ENCODE measurements at regions not wholly inside any gene's neighbourhood (a gene's known extent, or its start where the extent isn't known, plus 50 kb on each side); places are given as distances from the start of the nearest gene placed in this dataset.

DNA sequence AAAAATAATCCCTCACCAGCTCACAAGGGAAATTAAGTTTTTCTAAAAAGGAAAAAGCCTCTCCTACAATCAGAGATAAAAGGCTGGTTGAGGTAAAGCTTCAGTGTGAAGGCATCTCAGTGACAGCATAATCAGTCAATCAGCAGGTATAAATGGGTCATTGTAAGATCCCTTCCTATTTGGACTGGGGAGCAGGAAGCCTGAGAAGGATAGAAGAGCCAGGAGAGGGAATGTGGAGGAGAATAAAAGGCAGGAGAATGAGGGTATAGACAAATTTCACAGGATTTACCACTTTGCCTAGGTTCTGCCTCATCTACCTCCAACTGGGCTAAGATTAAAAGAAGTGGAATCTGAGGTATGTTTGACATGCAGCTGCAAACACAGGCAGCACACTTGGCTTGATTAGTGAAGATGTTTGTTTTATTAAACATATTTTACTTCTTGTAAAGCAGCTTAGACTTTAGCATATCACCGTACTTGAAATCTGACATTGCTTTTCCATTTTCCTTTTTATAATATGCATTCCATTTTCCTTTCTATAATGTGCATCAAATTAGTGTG is 479.1 kb upstream of the USP15 start:
- no peak overlapping the region for H3K27ac ChIP-seq (ENCODE audit: low read depth, low read length)
- H3K79me2 ChIP-seq (ENCODE audit: control insufficient read depth, low read length) = no peaks in the 10 kb centered on the region
- H4K20me1 ChIP-seq (ENCODE audit: control insufficient read depth, insufficient read depth, low read depth, low read length) = no peaks in the 10 kb centered on the region
- H3K36me3 ChIP-seq (ENCODE audit: control insufficient read depth, low read length) = no peaks in the 10 kb centered on the region
- H3K4me1 ChIP-seq (ENCODE audit: control insufficient read depth, low read length) = no peaks in the 10 kb centered on the region
- no peak for TF ChIP-seq EZH2phosphoT487 (IDR thresholded peaks at IDR 0.05; ENCODE audit: borderline replicate concordance, low read length)
- TF ChIP-seq, protein P1, sequence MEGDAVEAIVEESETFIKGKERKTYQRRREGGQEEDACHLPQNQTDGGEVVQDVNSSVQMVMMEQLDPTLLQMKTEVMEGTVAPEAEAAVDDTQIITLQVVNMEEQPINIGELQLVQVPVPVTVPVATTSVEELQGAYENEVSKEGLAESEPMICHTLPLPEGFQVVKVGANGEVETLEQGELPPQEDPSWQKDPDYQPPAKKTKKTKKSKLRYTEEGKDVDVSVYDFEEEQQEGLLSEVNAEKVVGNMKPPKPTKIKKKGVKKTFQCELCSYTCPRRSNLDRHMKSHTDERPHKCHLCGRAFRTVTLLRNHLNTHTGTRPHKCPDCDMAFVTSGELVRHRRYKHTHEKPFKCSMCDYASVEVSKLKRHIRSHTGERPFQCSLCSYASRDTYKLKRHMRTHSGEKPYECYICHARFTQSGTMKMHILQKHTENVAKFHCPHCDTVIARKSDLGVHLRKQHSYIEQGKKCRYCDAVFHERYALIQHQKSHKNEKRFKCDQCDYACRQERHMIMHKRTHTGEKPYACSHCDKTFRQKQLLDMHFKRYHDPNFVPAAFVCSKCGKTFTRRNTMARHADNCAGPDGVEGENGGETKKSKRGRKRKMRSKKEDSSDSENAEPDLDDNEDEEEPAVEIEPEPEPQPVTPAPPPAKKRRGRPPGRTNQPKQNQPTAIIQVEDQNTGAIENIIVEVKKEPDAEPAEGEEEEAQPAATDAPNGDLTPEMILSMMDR (IDR thresholded peaks at IDR 0.05; ENCODE audit: low read depth, low read length, poor library complexity, severe bottlenecking) = no peak
- no peaks in the 10 kb centered on the region for H3F3A ChIP-seq (ENCODE audit: control insufficient read depth, insufficient read depth)
- H3K9me3 ChIP-seq (ENCODE audit: control insufficient read depth, insufficient read depth, low read length) = no peaks in the 10 kb centered on the region
- H3K9me2 ChIP-seq (replicated peaks; ENCODE audit: control insufficient read depth, low read length) = no peaks in the 10 kb centered on the region
- no peaks in the 10 kb centered on the region for H3K27me3 ChIP-seq (ENCODE audit: control insufficient read depth, low read length)
- no peak overlapping the region for H3K4me2 ChIP-seq (ENCODE audit: low read length)
- no peak overlapping the region for H3K4me3 ChIP-seq (ENCODE audit: low read length)

DNA sequence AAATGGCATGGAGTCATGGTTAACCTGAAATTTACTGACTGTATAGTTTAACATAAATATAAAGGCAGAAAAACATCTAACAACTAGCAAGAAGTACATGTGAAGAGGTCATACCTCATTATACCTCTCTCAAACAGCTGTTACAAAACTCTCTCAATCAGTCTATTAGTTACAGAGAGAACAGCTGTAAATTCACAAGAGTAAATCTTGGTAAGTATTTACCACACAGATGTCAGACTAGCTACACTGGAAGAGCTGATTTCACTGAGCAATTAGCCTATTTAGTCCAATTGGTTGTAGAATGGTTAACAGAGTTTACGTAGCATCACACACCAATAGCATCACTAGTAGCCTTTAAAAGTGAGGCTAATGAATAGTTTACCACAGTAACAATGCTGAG is 463.4 kb upstream of the USP15 start:
- TF ChIP-seq, protein P1 (IDR thresholded peaks at IDR 0.05; ENCODE audit: low read depth, low read length, poor library complexity, severe bottlenecking) = no peak
- no peak for TF ChIP-seq EZH2phosphoT487 (IDR thresholded peaks at IDR 0.05; ENCODE audit: borderline replicate concordance, low read length)
- no peaks in the 10 kb centered on the region for H3K36me3 ChIP-seq (ENCODE audit: control insufficient read depth, low read length)
- H4K20me1 ChIP-seq (ENCODE audit: control insufficient read depth, insufficient read depth, low read depth, low read length) = no peaks in the 10 kb centered on the region
- H3K27me3 ChIP-seq (ENCODE audit: control insufficient read depth, low read length) = no peaks in the 10 kb centered on the region
- H3K79me2 ChIP-seq (ENCODE audit: control insufficient read depth, low read length) = no peaks in the 10 kb centered on the region
- no peaks in the 10 kb centered on the region for H3K9me3 ChIP-seq (ENCODE audit: control insufficient read depth, insufficient read depth, low read length)
- no peaks in the 10 kb centered on the region for H3F3A ChIP-seq (ENCODE audit: control insufficient read depth, insufficient read depth)
- H3K9me2 ChIP-seq (replicated peaks; ENCODE audit: control insufficient read depth, low read length) = no peaks in the 10 kb centered on the region
- no peak overlapping the region for H3K4me2 ChIP-seq (ENCODE audit: low read length)
- no peak overlapping the region for H3K4me3 ChIP-seq (ENCODE audit: low read length)
- no peak overlapping the region for H3K27ac ChIP-seq (ENCODE audit: low read depth, low read length)
- no peaks in the 10 kb centered on the region for H3K4me1 ChIP-seq (ENCODE audit: control insufficient read depth, low read length)

DNA sequence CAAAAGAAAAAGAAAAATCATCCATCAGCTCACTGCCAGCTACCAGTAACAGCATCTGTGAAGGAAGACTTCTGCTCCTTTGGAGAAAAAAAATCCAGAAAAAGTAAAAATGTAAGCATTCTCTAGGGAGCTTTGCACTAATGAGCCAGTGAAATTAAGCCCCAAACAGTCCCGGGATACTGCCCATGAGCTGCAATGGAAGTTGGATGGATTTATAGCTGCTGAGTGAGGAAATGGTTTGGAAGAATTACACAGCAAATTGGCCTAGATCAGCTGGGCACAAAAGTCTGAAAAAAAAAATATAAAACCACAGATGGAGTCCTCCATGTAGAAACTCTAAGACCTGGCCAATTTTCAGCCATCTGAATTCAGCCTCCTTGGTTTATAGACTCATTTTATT is 462.9 kb upstream of the USP15 start:
- H3K4me2 ChIP-seq (ENCODE audit: low read length) = no peak overlapping the region
- H3K4me3 ChIP-seq (ENCODE audit: low read length) = no peak overlapping the region
- no peaks in the 10 kb centered on the region for H3K79me2 ChIP-seq (ENCODE audit: control insufficient read depth, low read length)
- no peaks in the 10 kb centered on the region for H3K9me2 ChIP-seq (replicated peaks; ENCODE audit: control insufficient read depth, low read length)
- H3K9me3 ChIP-seq (ENCODE audit: control insufficient read depth, insufficient read depth, low read length) = no peaks in the 10 kb centered on the region
- no peaks in the 10 kb centered on the region for H3F3A ChIP-seq (ENCODE audit: control insufficient read depth, insufficient read depth)
- no peaks in the 10 kb centered on the region for H3K27me3 ChIP-seq (ENCODE audit: control insufficient read depth, low read length)
- no peaks in the 10 kb centered on the region for H3K4me1 ChIP-seq (ENCODE audit: control insufficient read depth, low read length)
- H3K27ac ChIP-seq (ENCODE audit: low read depth, low read length) = no peak overlapping the region
- no peaks in the 10 kb centered on the region for H3K36me3 ChIP-seq (ENCODE audit: control insufficient read depth, low read length)
- H4K20me1 ChIP-seq (ENCODE audit: control insufficient read depth, insufficient read depth, low read depth, low read length) = no peaks in the 10 kb centered on the region
- no peak for TF ChIP-seq EZH2phosphoT487 (IDR thresholded peaks at IDR 0.05; ENCODE audit: borderline replicate concordance, low read length)
- TF ChIP-seq, protein P1 (IDR thresholded peaks at IDR 0.05; ENCODE audit: low read depth, low read length, poor library complexity, severe bottlenecking) = no peak

Data from DOHH2 (cell line).